ENCODE measurements at regions not wholly inside any gene's neighbourhood (a gene's known extent, or its start where the extent isn't known, plus 50 kb on each side); places are given as distances from the start of the nearest gene placed in this dataset.

DNA sequence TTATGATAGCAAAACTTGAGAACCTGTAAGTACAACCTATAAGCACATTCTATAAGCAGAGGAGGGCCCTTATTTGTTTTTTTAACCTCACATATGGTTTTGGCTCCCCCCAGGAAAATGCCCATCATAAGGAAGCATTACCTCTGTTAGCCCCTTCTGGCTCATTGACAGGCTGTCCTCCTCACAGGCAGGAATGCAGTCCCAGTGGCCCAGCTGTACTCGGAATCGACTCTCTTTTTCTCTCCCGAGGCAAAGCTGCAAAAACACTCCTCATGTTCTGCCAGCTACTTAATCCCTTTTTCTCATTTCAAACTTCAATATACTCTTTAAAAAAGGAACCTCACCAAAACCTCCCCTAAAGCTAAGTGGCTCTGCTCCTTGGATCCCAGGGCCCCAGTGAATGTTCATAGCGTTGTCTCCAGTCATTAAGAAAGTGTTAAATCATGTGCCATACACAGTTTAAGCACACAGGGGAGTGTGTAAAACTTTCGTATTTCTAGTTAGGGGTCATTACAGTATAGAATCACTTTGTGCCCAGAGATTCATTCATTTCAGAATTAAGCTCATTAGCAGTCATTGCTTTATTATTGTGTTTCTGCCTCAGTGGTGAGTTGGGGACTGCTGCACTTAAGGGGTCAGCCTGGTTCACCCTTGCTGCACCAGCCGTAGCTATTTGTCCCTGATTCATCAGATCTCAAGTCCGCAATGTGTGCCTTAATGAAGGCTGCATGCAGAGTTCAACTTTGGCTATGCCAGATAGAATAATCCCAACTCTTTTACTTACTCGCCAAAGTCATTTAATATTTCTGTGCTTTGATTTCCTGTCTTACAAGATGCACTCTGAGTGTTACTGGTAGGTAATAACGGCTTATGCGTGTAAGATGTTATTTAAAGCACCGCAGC lies 57.6 kb downstream of the JRKL start:
- no peaks in the 10 kb centered on the region; the same call in 1 of the 2 replicates for H3K27me3 Mint-ChIP-seq (ENCODE audit: low read depth)
- Histone ChIP-seq H3K9ac (ENCODE audit: extremely low read depth, insufficient read length, low read length) (no peak overlapping the region), H3T11ph (ENCODE audit: low read length) (no peak overlapping the region), H3K79me1 (ENCODE audit: insufficient read depth, low read depth, low read length, poor library complexity, severe bottlenecking) (no peaks in the 10 kb centered on the region), H3K18ac (ENCODE audit: insufficient read length, low read depth, low read length) (no peak overlapping the region), H4K91ac (ENCODE audit: insufficient read length, low read depth, low read length) (no peak overlapping the region), H2AK5ac (ENCODE audit: insufficient read length, low read length) (no peak overlapping the region), H2BK15ac (ENCODE audit: low read depth, low read length) (no peak overlapping the region), H3K14ac (ENCODE audit: insufficient read depth, low read length) (no peak overlapping the region), H3K79me2 (ENCODE audit: insufficient read depth, low read length) (no peaks in the 10 kb centered on the region), H3K9me3 (ENCODE audit: control insufficient read depth, low read depth, low read length) (no peaks in the 10 kb centered on the region), H2AFZ (ENCODE audit: low read length) (no peak overlapping the region), H2BK20ac (ENCODE audit: low read depth, low read length, poor library complexity, severe bottlenecking) (no peak overlapping the region), H2BK5ac (ENCODE audit: insufficient read length, low read length) (no peak overlapping the region), H3K23ac (ENCODE audit: insufficient read length, low read depth, low read length) (no peak overlapping the region), H3K4me1 (ENCODE audit: insufficient read depth, low read length) (no peaks in the 10 kb centered on the region), H3K23me2 (ENCODE audit: insufficient read length, low read depth, low read length, poor library complexity, severe bottlenecking) (no peaks in the 10 kb centered on the region), H2BK12ac (ENCODE audit: insufficient read length, low read depth, low read length) (no peak overlapping the region), H4K20me1 (ENCODE audit: control insufficient read depth, insufficient read depth, insufficient read length) (no peaks in the 10 kb centered on the region), H4K8ac (replicated peaks; ENCODE audit: insufficient read length, low read depth, low read length) (no peak overlapping the region), H3K56ac (ENCODE audit: insufficient read length, low read depth, low read length) (no peak overlapping the region), H4K5ac (ENCODE audit: insufficient read length, low read depth, low read length) (no peak overlapping the region), H3K27me3 (ENCODE audit: insufficient read depth, low read length) (no peaks in the 10 kb centered on the region), H3K4ac (ENCODE audit: low read depth, low read length) (no peak overlapping the region), H3K27ac (ENCODE audit: insufficient read length, low read depth, low read length) (no peak overlapping the region), H2BK120ac (ENCODE audit: low read depth, low read length, poor library complexity, severe bottlenecking) (no peak overlapping the region), H3K4me2 (ENCODE audit: insufficient read depth, insufficient read length, low read length) (no peak overlapping the region)
- H3K27ac Mint-ChIP-seq, result no peak overlapping the region
- DNase-seq, result no peak
- no peak overlapping the region for H3K4me3 Mint-ChIP-seq
- no peaks in the 10 kb centered on the region for H3K36me3 Mint-ChIP-seq (ENCODE audit: insufficient read depth in 1 of 3, low read depth in 3 of 3)
- H3K9me3 Mint-ChIP-seq, result no peaks in the 10 kb centered on the region
- TF ChIP-seq CTCF (conservative IDR thresholded peaks at IDR 0.05), result no peak
- no peaks in the 10 kb centered on the region for H3K4me1 Mint-ChIP-seq
- WGBS (ENCODE audit: extremely low coverage, insufficient read length, low lambda C conversion rate), result no CpG with 5 or more reads among the region's 11 CpGs
